A549 (cell line): ENCODE measurements at regions not wholly inside any gene's neighbourhood (a gene's known extent, or its start where the extent isn't known, plus 50 kb on each side); places are given as distances from the start of the nearest gene placed in this dataset.

Experiments
- ATAC-seq, 2 experiments: fragments of 200-7000 bp in 1 of 2; fragments of >200 bp in 1 of 2; cut with Nextera tagmentation in 1 of 2; cut with Tn5 transposase in 1 of 2; 3 replicates each; pipeline versions ENCODE4 v1.8.0 to v1.9.1; 2018 to 2020; ENCODE audit warnings: mild to moderate bottlenecking in 1 of 2, moderate library complexity in 1 of 2
- CTCF ChIA-PET: fragments of 300-600 bp; sonication (Branson Sonifier 250); formaldehyde crosslinking; extraction: SDS; loops from one replicate; lab custom pipeline; 2021; ENCODE audit warnings: antibody characterized with exemption, inconsistent platforms; lab: Yijun Ruan, JAX
- POLR2A ChIA-PET: fragments of 350-600 bp; formaldehyde crosslinking; extraction: SDS; loops from one replicate; lab custom pipeline; 2021; ENCODE audit warnings: antibody characterized with exemption, inconsistent platforms; lab: Yijun Ruan, JAX
- DNase-seq, 2 experiments: peaks; one replicate each; pipeline versions ENCODE4 v3.0.0 to v3.0.0-alpha.2; 2011 to 2016; ENCODE audit warnings: low read depth in 1 of 2, low spot score in 1 of 2
- FAIRE-seq: peaks from 2 replicates; lab custom pipeline; 2011; peaks lifted over from hg19 to GRCh38; lab: Jason Lieb, UNC
- H3K27ac ChIP-seq, 2 experiments: fragments of >200 bp; sonication (Bioruptor Twin); formaldehyde crosslinking; 3 replicates each; pipeline ENCODE4 v1.5.1; 2016 to 2017
- H3K4me1 ChIP-seq: fragments of >200 bp; sonication (Bioruptor Twin); formaldehyde crosslinking; 3 replicates; pipeline ENCODE4 v1.6.1; 2016
- H3K4me2 ChIP-seq: fragments of >200 bp; sonication (Bioruptor Twin); formaldehyde crosslinking; 3 replicates; pipeline ENCODE4 v1.6.1; 2016
- H3K4me3 ChIP-seq: fragments of >200 bp; sonication (Bioruptor Twin); formaldehyde crosslinking; 3 replicates; pipeline ENCODE4 v1.5.1; 2016
- H3K9me3 ChIP-seq: fragments of >200 bp; sonication (Bioruptor Twin); formaldehyde crosslinking; 3 replicates; pipeline ENCODE4 v1.6.1; 2016
- CBX2 ChIP-seq: fragments of 200-600 bp; sonication (generic); IDR thresholded peaks from 2 replicates; pipeline ENCODE4 v1.6.1; 2016; ENCODE audit warnings: low read depth, mild to moderate bottlenecking, borderline replicate concordance
- CBX8 ChIP-seq: fragments of 200-600 bp; sonication (generic); IDR thresholded peaks from 2 replicates; pipeline ENCODE4 v1.6.1; 2016
- CEBPB ChIP-seq, 2 experiments: fragments of >200 bp in 1 of 2; sonication (Bioruptor Twin) in 1 of 2; formaldehyde crosslinking in 1 of 2; IDR thresholded peaks; 2 replicates each; pipeline ENCODE4 v1.6.1; 2012 to 2016
- CHD4 ChIP-seq: fragments of 200-600 bp; sonication (generic); IDR thresholded peaks from 2 replicates; pipeline ENCODE4 v1.6.1; 2016; ENCODE audit warnings: antibody characterized with exemption, mild to moderate bottlenecking, borderline replicate concordance
- CTCF ChIP-seq: fragments of >200 bp; sonication (Bioruptor Twin); formaldehyde crosslinking; IDR thresholded peaks from 3 replicates; pipeline ENCODE4 v1.5.1; 2016
- E2F6 ChIP-seq: IDR thresholded peaks from 2 replicates; pipeline ENCODE4 v1.6.1; 2012; ENCODE audit warnings: low read depth, borderline replicate concordance
- EHMT2 ChIP-seq: fragments of 200-600 bp; sonication (generic); IDR thresholded peaks from 2 replicates; pipeline ENCODE4 v1.6.1; 2016; ENCODE audit warnings: antibody characterized with exemption, low read depth, mild to moderate bottlenecking, moderate library complexity
- ELK1 ChIP-seq: fragments of 150-350 bp; IDR thresholded peaks from 2 replicates; pipeline ENCODE4 v1.6.1; 2014; ENCODE audit warnings: low read depth, mild to moderate bottlenecking, low read length
- FOXS1 ChIP-seq: fragments of 250-450 bp; sonication (Bioruptor Pico); IDR thresholded peaks from 2 replicates; pipeline ENCODE4 v1.5.0; 2020; ENCODE audit warnings: mild to moderate bottlenecking, moderate library complexity
- HMGXB4 ChIP-seq: fragments of 250-450 bp; sonication (Bioruptor Pico); IDR thresholded peaks from 2 replicates; pipeline ENCODE4 v1.5.0; 2021; ENCODE audit warnings: mild to moderate bottlenecking, moderate library complexity, borderline replicate concordance
- JUN ChIP-seq, 2 experiments: fragments of >200 bp; sonication (Bioruptor Twin); formaldehyde crosslinking; IDR thresholded peaks; 2 replicates in 1 of 2; 3 replicates in 1 of 2; pipeline ENCODE4 v1.6.1; 2016 to 2017
- KDM1A ChIP-seq: fragments of 200-600 bp; sonication (generic); IDR thresholded peaks from 2 replicates; pipeline ENCODE4 v1.6.1; 2016; ENCODE audit warnings: low read depth, mild to moderate bottlenecking
- MYC ChIP-seq: IDR thresholded peaks from 2 replicates; pipeline ENCODE4 v1.6.1; 2012; ENCODE audit warnings: mild to moderate bottlenecking, inconsistent platforms, low read length, improper control_type of control experiment, borderline replicate concordance
- NFE2L2 ChIP-seq: fragments of 150-350 bp; conservative IDR thresholded peaks from 2 replicates; pipeline ENCODE4 v1.6.1; 2014; ENCODE audit warnings: low read length
- NR3C1 ChIP-seq: fragments of >200 bp; sonication (Bioruptor Twin); formaldehyde crosslinking; IDR thresholded peaks from 3 replicates; pipeline ENCODE4 v1.6.1; 2017
- PBX3 ChIP-seq: IDR thresholded peaks from 2 replicates; pipeline ENCODE4 v1.6.1; 2012
- POLR2A ChIP-seq: IDR thresholded peaks from 2 replicates; pipeline ENCODE4 v1.6.1; 2012; ENCODE audit warnings: mild to moderate bottlenecking, low read length
- RNF2 ChIP-seq: fragments of 200-600 bp; sonication (generic); IDR thresholded peaks from 2 replicates; pipeline ENCODE4 v1.6.1; 2016; ENCODE audit warnings: low read depth, mild to moderate bottlenecking, antibody characterized with exemption, moderate library complexity, borderline replicate concordance
- SMC3 ChIP-seq: fragments of >200 bp; sonication (Bioruptor Twin); formaldehyde crosslinking; IDR thresholded peaks from 3 replicates; pipeline ENCODE4 v1.6.1; 2018; ENCODE audit warnings: inconsistent platforms
- TFCP2L1 ChIP-seq: fragments of 250-450 bp; sonication (Bioruptor Pico); IDR thresholded peaks from 2 replicates; pipeline ENCODE4 v1.5.0; 2021; ENCODE audit warnings: mild to moderate bottlenecking
- TP53 ChIP-seq: fragments of 250-450 bp; sonication (Bioruptor Pico); IDR thresholded peaks from 2 replicates; pipeline ENCODE4 v1.5.0; 2021; ENCODE audit warnings: mild to moderate bottlenecking, moderate library complexity
- ZFP36 ChIP-seq: fragments of 450-650 bp; IDR thresholded peaks from 2 replicates; pipeline ENCODE4 v1.6.1; 2014; ENCODE audit warnings: borderline replicate concordance; ENCODE audit not compliant: partially characterized antibody
- WGBS: methylation state at CpG from one replicate; pipeline ENCODE4 v1.1.6; 2017; ENCODE audit errors: missing lambda C conversion rate; 5-methylcytosine and 5-hydroxymethylcytosine counted together

- TF ChIP-seq ELK1: no peak
These were observed 347.1 kb downstream of the GBA3 start (continued) for GRCh38 chr4:23039818-23040217.

- FAIRE-seq (no peak), ATAC-seq (no peak), DNase-seq (no peak)
- TF ChIP-seq CBX8 (no peak), HMGXB4 (CRISPR knock-in tag) (no peak), TP53 (CRISPR knock-in tag) (no peak), ZFP36 (no peak)
- POLR2A ChIA-PET: no interaction called here
- Histone ChIP-seq H3K4me3 (no peak overlapping the region), H3K27ac (no peak overlapping the region), H3K9me3 (no peaks in the 10 kb centered on the region), H3K4me1 (no peaks in the 10 kb centered on the region), H3K4me2 (no peak overlapping the region)
- CTCF ChIA-PET: no interaction called here
- WGBS: 35% methylated on average over 5 of the region's 5 CpGs
These were observed 346.1 kb downstream of the GBA3 start for GRCh38 chr4:23038626-23039491.

- ChIA-PET POLR2A (no interaction called here), CTCF (no interaction called here)
- Histone ChIP-seq H3K27ac (no peak overlapping the region), H3K4me3 (no peak overlapping the region), H3K9me3 (no peaks in the 10 kb centered on the region)
- 49% methylated on average over 10 of the region's 10 CpGs for WGBS
- DNase-seq (no peak), ATAC-seq (no peak)
- TF ChIP-seq TFCP2L1 (CRISPR knock-in tag): no peak
- TF ChIP-seq, all 56 proteins: peak for 0
- FAIRE-seq: no peak
- H3K4me1 ChIP-seq: no peaks in the 10 kb centered on the region
- no peak overlapping the region for H3K4me2 ChIP-seq
These were observed 344.3 kb downstream of the GBA3 start for GRCh38 chr4:23036921-23037495.

- FAIRE-seq (no peak), DNase-seq (no peak), ATAC-seq (no peak)
- WGBS: 19% methylated on average over 3 of the region's 3 CpGs
- ChIA-PET CTCF (no interaction called here), POLR2A (no interaction called here)
- no peak overlapping the region for H3K4me3 ChIP-seq
- H3K4me2 ChIP-seq: no peak overlapping the region
- H3K9me3 ChIP-seq: no peaks in the 10 kb centered on the region
- no peaks in the 10 kb centered on the region for H3K4me1 ChIP-seq
- H3K27ac ChIP-seq: no peak overlapping the region
- TF ChIP-seq HMGXB4 (CRISPR knock-in tag): no peak
- TF ChIP-seq PBX3: no peak
- TF ChIP-seq CBX2: no peak
- TF ChIP-seq MYC: no peak
- TF ChIP-seq TP53 (CRISPR knock-in tag): no peak
- no peak for TF ChIP-seq EHMT2
- TF ChIP-seq JUN (IDR thresholded peaks at IDR 0.05): no peak
- no peak for TF ChIP-seq NFE2L2
- no peak for TF ChIP-seq E2F6
- no peak for TF ChIP-seq RNF2
- TF ChIP-seq CHD4: no peak
- no peak for TF ChIP-seq SMC3
- no peak for TF ChIP-seq CTCF
- TF ChIP-seq CEBPB (IDR thresholded peaks at IDR 0.05): no peak
- no peak for TF ChIP-seq FOXS1 (CRISPR knock-in tag)
- TF ChIP-seq KDM1A: no peak
- TF ChIP-seq NR3C1: no peak
- TF ChIP-seq POLR2A: no peak
These were observed 343.8 kb downstream of the GBA3 start for GRCh38 chr4:23036503-23036902.
